WTC11 (cell line): ENCODE measurements at regions not wholly inside any gene's neighbourhood (a gene's known extent, or its start where the extent isn't known, plus 50 kb on each side); places are given as distances from the start of the nearest gene placed in this dataset.

Source experiments
- ATAC-seq: fragments of 200-7000 bp; cut with Tn5 transposase; 2 replicates; pipeline ENCODE4 v1.10.0; 2021; ENCODE audit warnings: mild to moderate bottlenecking, moderate library complexity
- CTCF ChIA-PET: fragments of 300-600 bp; sonication (Branson Sonifier 250); formaldehyde crosslinking; loops from one replicate; lab custom pipeline; 2021; ENCODE audit warnings: antibody characterized with exemption; lab: Charles Lee
- POLR2A ChIA-PET: fragments of 350-600 bp; sonication (Branson Sonifier 250); formaldehyde crosslinking; loops from one replicate; lab custom pipeline; 2021; ENCODE audit warnings: antibody characterized with exemption; lab: Charles Lee
- DNase-seq: peaks from one replicate; pipeline ENCODE4 v3.0.0; 2021; ENCODE audit warnings: low spot score
- H3K27ac Mint-ChIP-seq: 2 replicates; pipeline ENCODE4 v1.8.0; 2021; ENCODE audit warnings: mixed read lengths
- H3K27me3 Mint-ChIP-seq: 2 replicates; pipeline ENCODE4 v1.8.0; 2021; ENCODE audit warnings: low read depth, mild to moderate bottlenecking, moderate library complexity, mixed read lengths
- H3K36me3 Mint-ChIP-seq: 2 replicates; pipeline ENCODE4 v1.8.0; 2021; ENCODE audit warnings: mixed read lengths
- H3K4me1 Mint-ChIP-seq: 2 replicates; pipeline ENCODE4 v1.8.0; 2022; ENCODE audit warnings: mixed read lengths
- H3K4me3 Mint-ChIP-seq: 2 replicates; pipeline ENCODE4 v1.8.0; 2021; ENCODE audit warnings: mild to moderate bottlenecking, moderate library complexity, mixed read lengths
- H3K9me3 Mint-ChIP-seq: 2 replicates; pipeline ENCODE4 v1.8.0; 2021; ENCODE audit warnings: mixed read lengths
- ARID4B ChIP-seq: sonication (generic); formaldehyde crosslinking; IDR thresholded peaks from 2 replicates; pipeline ENCODE4 v1.8.0; 2023; ENCODE audit warnings: missing genetic modification reagents, mild to moderate bottlenecking, borderline replicate concordance
- CDX4 ChIP-seq: fragments of 250-450 bp; sonication (Bioruptor Pico); IDR thresholded peaks from 2 replicates; pipeline ENCODE4 v1.9.0; 2021; ENCODE audit warnings: moderate library complexity, mild to moderate bottlenecking, inconsistent platforms, borderline replicate concordance
- E2F4 ChIP-seq: sonication (generic); formaldehyde crosslinking; IDR thresholded peaks from 2 replicates; pipeline ENCODE4 v1.8.1; 2022; ENCODE audit warnings: low read depth, mild to moderate bottlenecking, moderate library complexity, missing genetic modification reagents, borderline replicate concordance
- FOXP4 ChIP-seq: sonication (generic); formaldehyde crosslinking; IDR thresholded peaks from 2 replicates; pipeline ENCODE4 v1.8.0; 2022; ENCODE audit warnings: mild to moderate bottlenecking, missing genetic modification reagents
- GRHL2 ChIP-seq: fragments of 250-450 bp; sonication (Bioruptor Pico); IDR thresholded peaks from 2 replicates; pipeline ENCODE4 v1.8.0; 2022; ENCODE audit warnings: mild to moderate bottlenecking, moderate library complexity; ENCODE audit not compliant: insufficient replicate concordance, severe bottlenecking
- GTF2I ChIP-seq: fragments of 250-450 bp; sonication (Bioruptor Pico); conservative IDR thresholded peaks from 2 replicates; pipeline ENCODE4 v1.4.0; 2021; ENCODE audit warnings: mild to moderate bottlenecking
- HMGXB4 ChIP-seq: sonication (generic); formaldehyde crosslinking; IDR thresholded peaks from 2 replicates; pipeline ENCODE4 v1.8.1; 2023; ENCODE audit warnings: mild to moderate bottlenecking, moderate library complexity, missing genetic modification reagents
- NFATC4 ChIP-seq: fragments of 250-450 bp; sonication (Bioruptor Pico); IDR thresholded peaks from 2 replicates; pipeline ENCODE4 v1.9.0; 2021; ENCODE audit warnings: mild to moderate bottlenecking
- NFYB ChIP-seq: sonication (generic); formaldehyde crosslinking; conservative IDR thresholded peaks from 2 replicates; pipeline ENCODE4 v1.8.0; 2022; ENCODE audit warnings: low read depth, missing genetic modification reagents
- NR1H2 ChIP-seq: sonication (generic); formaldehyde crosslinking; IDR thresholded peaks from 2 replicates; pipeline ENCODE4 v1.9.0; 2021; ENCODE audit warnings: mild to moderate bottlenecking, moderate library complexity, missing genetic modification reagents
- TCF7 ChIP-seq: sonication (generic); formaldehyde crosslinking; IDR thresholded peaks from 2 replicates; pipeline ENCODE4 v1.8.0; 2022; ENCODE audit warnings: mild to moderate bottlenecking, low read depth, missing genetic modification reagents, moderate library complexity
- TEAD1 ChIP-seq: sonication (generic); formaldehyde crosslinking; IDR thresholded peaks from 2 replicates; pipeline ENCODE4 v1.8.0; 2022; ENCODE audit warnings: mild to moderate bottlenecking, missing genetic modification reagents
- ZNF232 ChIP-seq: sonication (generic); formaldehyde crosslinking; IDR thresholded peaks from 2 replicates; pipeline ENCODE4 v1.8.0; 2022; ENCODE audit warnings: mild to moderate bottlenecking, missing genetic modification reagents
- ZNF281 ChIP-seq: sonication (generic); formaldehyde crosslinking; IDR thresholded peaks from 2 replicates; pipeline ENCODE4 v1.8.0; 2023; ENCODE audit warnings: mild to moderate bottlenecking, missing genetic modification reagents
- ZNF396 ChIP-seq: fragments of 250-450 bp; sonication (Bioruptor Pico); IDR thresholded peaks from 2 replicates; pipeline ENCODE4 v1.8.0; 2021; ENCODE audit warnings: mild to moderate bottlenecking, moderate library complexity, borderline replicate concordance
- ZNF423 ChIP-seq: fragments of 250-450 bp; sonication (Bioruptor Pico); IDR thresholded peaks from 2 replicates; pipeline ENCODE4 v2.1.2; 2022; ENCODE audit warnings: mild to moderate bottlenecking, moderate library complexity

GRCh38 chr6:14031516-14031915, 86.1 kb upstream of the CD83 start:
- DNase-seq = no peak
- no peak for TF ChIP-seq CDX4 (CRISPR knock-in tag)
- no peak for TF ChIP-seq ZNF396 (CRISPR knock-in tag)
- no peak for TF ChIP-seq TCF7 (CRISPR knock-in tag)
- TF ChIP-seq ZNF232 (CRISPR knock-in tag) = no peak
- TF ChIP-seq ARID4B = no peak
- no peak for TF ChIP-seq ZNF423 (CRISPR knock-in tag)
- no peak for TF ChIP-seq TEAD1
- TF ChIP-seq NR1H2 (CRISPR knock-in tag) = no peak
- no peak for TF ChIP-seq HMGXB4
- no peak for TF ChIP-seq NFYB
- no peak for TF ChIP-seq GRHL2 (CRISPR knock-in tag)
- TF ChIP-seq NFATC4 (CRISPR knock-in tag) = no peak
- no peak for TF ChIP-seq FOXP4 (CRISPR knock-in tag)
- TF ChIP-seq ZNF281 (CRISPR knock-in tag) = no peak
- no peak for TF ChIP-seq GTF2I (CRISPR knock-in tag)
- no peak for TF ChIP-seq E2F4 (CRISPR knock-in tag)
- CTCF ChIA-PET = no interaction called here
- Mint-ChIP-seq H3K27me3 (peaks cover 15% of the 10 kb centered on the region), H3K36me3 (no peaks in the 10 kb centered on the region), H3K9me3 (peaks cover 27% of the 10 kb centered on the region), H3K4me1 (peaks cover 15% of the 10 kb centered on the region), H3K27ac (no peak overlapping the region), H3K4me3 (no peak overlapping the region)
- POLR2A ChIA-PET = no interaction called here
- no peak for ATAC-seq
